ENCODE measurements at regions not wholly inside any gene's neighbourhood (a gene's known extent, or its start where the extent isn't known, plus 50 kb on each side); places are given as distances from the start of the nearest gene placed in this dataset.
"Not testable (repeated sequence)": the region's sequence is repeated elsewhere in the genome, so short reads cannot be mapped to it uniquely, and the experiment has no call there.

- H3K9me3 ChIP-seq; H3K27ac ChIP-seq (ENCODE audit: low read length); H3K4me3 ChIP-seq (ENCODE audit: control insufficient read depth in 1 of 2, extremely low read depth in 1 of 2, low read length in 1 of 2); H3K27me3 ChIP-seq (replicated peaks in 1 of 2; ENCODE audit: control insufficient read depth in 2 of 2, extremely low read depth in 1 of 2, insufficient read depth in 2 of 2, low read length in 1 of 2); H3K4me1 Mint-ChIP-seq; ATAC-seq (replicated peaks in 1 of 4); H3K4me3 Mint-ChIP-seq; DNase-seq; H3K36me3 Mint-ChIP-seq; CTCF ChIA-PET; POLR2A ChIA-PET; H3K27ac Mint-ChIP-seq; H3K4me1 ChIP-seq (ENCODE audit: control insufficient read depth in 1 of 2, extremely low read depth in 1 of 2, insufficient read depth in 2 of 2, low read length in 2 of 2); H3K27me3 Mint-ChIP-seq; H3K36me3 ChIP-seq (ENCODE audit: control insufficient read depth in 2 of 2, extremely low read depth in 1 of 2, insufficient read depth in 1 of 2, low read length in 1 of 2): not testable (repeated sequence)
- WGBS (ENCODE audit: insufficient coverage) = no CpG with 5 or more reads among the region's 1 CpG
- H3K9me3 Mint-ChIP-seq = peaks cover 0 to 22% (median 10%) of the 10 kb centered on the region in 3 donors
Observed at GRCh38 chr1:105093893-105094292, 1344.2 kb downstream of the AMY1C start.

- H3K36me3 Mint-ChIP-seq = no peaks in the 10 kb centered on the region
- no peaks in the 10 kb centered on the region for H3K4me1 Mint-ChIP-seq
- no peaks in the 10 kb centered on the region for H3K27me3 ChIP-seq (replicated peaks in 1 of 2; ENCODE audit: control insufficient read depth in 2 of 2, extremely low read depth in 1 of 2, insufficient read depth in 2 of 2, low read length in 1 of 2)
- no peaks in the 10 kb centered on the region for H3K4me1 ChIP-seq (ENCODE audit: control insufficient read depth in 1 of 2, extremely low read depth in 1 of 2, insufficient read depth in 2 of 2, low read length in 2 of 2)
- no peaks in the 10 kb centered on the region for H3K36me3 ChIP-seq (ENCODE audit: control insufficient read depth in 2 of 2, extremely low read depth in 1 of 2, insufficient read depth in 1 of 2, low read length in 1 of 2)
- no peak overlapping the region for H3K4me3 ChIP-seq (ENCODE audit: control insufficient read depth in 1 of 2, extremely low read depth in 1 of 2, low read length in 1 of 2)
- H3K27ac Mint-ChIP-seq = no peak overlapping the region
- WGBS (ENCODE audit: insufficient coverage) = no CpG with 5 or more reads among the region's 1 CpG
- peaks cover 2% of the 10 kb centered on the region for H3K9me3 ChIP-seq
- POLR2A ChIA-PET = no interaction called here
- H3K9me3 Mint-ChIP-seq = peaks cover 2 to 5% (median 2%) of the 10 kb centered on the region in 3 donors
- H3K4me3 Mint-ChIP-seq = no peak overlapping the region
- CTCF ChIA-PET = no interaction called here
- H3K27me3 Mint-ChIP-seq = no peaks in the 10 kb centered on the region
- DNase-seq (no peak), ATAC-seq (replicated peaks in 1 of 4) (no peak)
- H3K27ac ChIP-seq (ENCODE audit: low read length) = no peak overlapping the region
Observed at GRCh38 chr1:105100102-105100501, 1350.4 kb downstream of the AMY1C start.

- H3K27me3 Mint-ChIP-seq = no peaks in the 10 kb centered on the region
- ATAC-seq (replicated peaks in 1 of 4) (no peak), DNase-seq (no peak)
- CTCF ChIA-PET = no interaction called here
- no CpG with 5 or more reads among the region's 3 CpGs for WGBS (ENCODE audit: insufficient coverage)
- no peaks in the 10 kb centered on the region for H3K36me3 Mint-ChIP-seq
- Histone ChIP-seq H3K27ac (ENCODE audit: low read length) (no peak overlapping the region), H3K27me3 (replicated peaks in 1 of 2; ENCODE audit: control insufficient read depth in 2 of 2, extremely low read depth in 1 of 2, insufficient read depth in 2 of 2, low read length in 1 of 2) (no peaks in the 10 kb centered on the region), H3K4me1 (ENCODE audit: control insufficient read depth in 1 of 2, extremely low read depth in 1 of 2, insufficient read depth in 2 of 2, low read length in 2 of 2) (no peaks in the 10 kb centered on the region), H3K36me3 (ENCODE audit: control insufficient read depth in 2 of 2, extremely low read depth in 1 of 2, insufficient read depth in 1 of 2, low read length in 1 of 2) (no peaks in the 10 kb centered on the region), H3K4me3 (ENCODE audit: control insufficient read depth in 1 of 2, extremely low read depth in 1 of 2, low read length in 1 of 2) (no peak overlapping the region), H3K9me3 (peaks cover 2% of the 10 kb centered on the region)
- H3K9me3 Mint-ChIP-seq = peaks cover 9 to 11% (median 11%) of the 10 kb centered on the region in 3 donors
- H3K4me1 Mint-ChIP-seq = no peaks in the 10 kb centered on the region
- POLR2A ChIA-PET = no interaction called here
- H3K4me3 Mint-ChIP-seq = no peak overlapping the region
- no peak overlapping the region for H3K27ac Mint-ChIP-seq
Observed at GRCh38 chr1:105101261-105101660, 1351.6 kb downstream of the AMY1C start.

- POLR2A ChIA-PET = interaction anchor here in 1 of 2 donors (0.6 kb wide), 1 partner anchor 59 kb away, joined by 3 read pairs; no protein-coding TSS in a partner anchor
- H3K4me3 Mint-ChIP-seq = no peak overlapping the region
- no peaks in the 10 kb centered on the region for H3K36me3 ChIP-seq (ENCODE audit: control insufficient read depth in 2 of 2, extremely low read depth in 1 of 2, insufficient read depth in 1 of 2, low read length in 1 of 2)
- no peaks in the 10 kb centered on the region for H3K27me3 Mint-ChIP-seq
- no peaks in the 10 kb centered on the region for H3K36me3 Mint-ChIP-seq
- DNase-seq (no peak), ATAC-seq (replicated peaks in 1 of 4) (no peak)
- no peak overlapping the region for H3K27ac ChIP-seq (ENCODE audit: low read length)
- no peak overlapping the region for H3K27ac Mint-ChIP-seq
- 20% methylated on average over 1 of the region's 3 CpGs for WGBS (ENCODE audit: insufficient coverage)
- CTCF ChIA-PET = no interaction called here
- H3K4me1 Mint-ChIP-seq = no peaks in the 10 kb centered on the region
- H3K27me3 ChIP-seq (replicated peaks in 1 of 2; ENCODE audit: control insufficient read depth in 2 of 2, extremely low read depth in 1 of 2, insufficient read depth in 2 of 2, low read length in 1 of 2) = no peaks in the 10 kb centered on the region
- H3K9me3 ChIP-seq = peaks cover 2% of the 10 kb centered on the region
- H3K4me3 ChIP-seq (ENCODE audit: control insufficient read depth in 1 of 2, extremely low read depth in 1 of 2, low read length in 1 of 2) = no peak overlapping the region
- peaks cover 9 to 15% (median 14%) of the 10 kb centered on the region in 3 donors for H3K9me3 Mint-ChIP-seq
- no peaks in the 10 kb centered on the region for H3K4me1 ChIP-seq (ENCODE audit: control insufficient read depth in 1 of 2, extremely low read depth in 1 of 2, insufficient read depth in 2 of 2, low read length in 2 of 2)
Observed at GRCh38 chr1:105102371-105102770, 1352.7 kb downstream of the AMY1C start.

- Mint-ChIP-seq H3K9me3 (peaks cover 14 to 16% (median 14%) of the 10 kb centered on the region in 3 donors), H3K4me3 (no peak overlapping the region), H3K27ac (no peak overlapping the region), H3K4me1 (no peaks in the 10 kb centered on the region), H3K36me3 (no peaks in the 10 kb centered on the region), H3K27me3 (no peaks in the 10 kb centered on the region)
- ATAC-seq (replicated peaks in 1 of 4) (no peak), DNase-seq (no peak)
- no CpG with 5 or more reads among the region's 2 CpGs for WGBS (ENCODE audit: insufficient coverage)
- Histone ChIP-seq H3K36me3 (ENCODE audit: control insufficient read depth in 2 of 2, extremely low read depth in 1 of 2, insufficient read depth in 1 of 2, low read length in 1 of 2) (no peaks in the 10 kb centered on the region), H3K4me1 (ENCODE audit: control insufficient read depth in 1 of 2, extremely low read depth in 1 of 2, insufficient read depth in 2 of 2, low read length in 2 of 2) (no peaks in the 10 kb centered on the region), H3K9me3 (no peaks in the 10 kb centered on the region), H3K27ac (ENCODE audit: low read length) (no peak overlapping the region), H3K4me3 (ENCODE audit: control insufficient read depth in 1 of 2, extremely low read depth in 1 of 2, low read length in 1 of 2) (no peak overlapping the region), H3K27me3 (replicated peaks in 1 of 2; ENCODE audit: control insufficient read depth in 2 of 2, extremely low read depth in 1 of 2, insufficient read depth in 2 of 2, low read length in 1 of 2) (no peaks in the 10 kb centered on the region)
- POLR2A ChIA-PET = no interaction called here
- CTCF ChIA-PET = no interaction called here
Observed at GRCh38 chr1:105122041-105122440, 1372.3 kb downstream of the AMY1C start.

- no peak overlapping the region for H3K4me3 ChIP-seq (ENCODE audit: control insufficient read depth in 1 of 2, extremely low read depth in 1 of 2, low read length in 1 of 2)
- Mint-ChIP-seq H3K27ac (no peak overlapping the region), H3K9me3 (peaks cover 10 to 28% (median 14%) of the 10 kb centered on the region in 3 donors), H3K36me3 (no peaks in the 10 kb centered on the region), H3K4me1 (no peaks in the 10 kb centered on the region), H3K4me3 (no peak overlapping the region), H3K27me3 (no peaks in the 10 kb centered on the region)
- WGBS (ENCODE audit: insufficient coverage) = 77% methylated on average over 7 of the region's 14 CpGs
- no peaks in the 10 kb centered on the region for H3K36me3 ChIP-seq (ENCODE audit: control insufficient read depth in 2 of 2, extremely low read depth in 1 of 2, insufficient read depth in 1 of 2, low read length in 1 of 2)
- ATAC-seq (replicated peaks in 1 of 4) (no peak), DNase-seq (no peak)
- H3K27ac ChIP-seq (ENCODE audit: low read length) = no peak overlapping the region
- H3K4me1 ChIP-seq (ENCODE audit: control insufficient read depth in 1 of 2, extremely low read depth in 1 of 2, insufficient read depth in 2 of 2, low read length in 2 of 2) = no peaks in the 10 kb centered on the region
- ChIA-PET POLR2A (no interaction called here), CTCF (no interaction called here)
- H3K9me3 ChIP-seq = no peaks in the 10 kb centered on the region
- H3K27me3 ChIP-seq (replicated peaks in 1 of 2; ENCODE audit: control insufficient read depth in 2 of 2, extremely low read depth in 1 of 2, insufficient read depth in 2 of 2, low read length in 1 of 2) = no peaks in the 10 kb centered on the region
Observed at GRCh38 chr1:105137543-105138457, 1388.1 kb downstream of the AMY1C start.
